HL-60 (cell line): ENCODE measurements at regions not wholly inside any gene's neighbourhood (a gene's known extent, or its start where the extent isn't known, plus 50 kb on each side); places are given as distances from the start of the nearest gene placed in this dataset.

Experiments used
- DNase-seq, 2 experiments: peaks; one replicate each; pipeline ENCODE4 v3.0.0-alpha.2; 2010 to 2020; ENCODE audit warnings: low read depth in 1 of 2, low spot score in 1 of 2
- H3K27ac ChIP-seq: fragments of 250-450 bp; sonication (Bioruptor Pico); replicated peaks from 2 replicates; pipeline ENCODE4 v1.5.1; 2020; ENCODE audit warnings: mild to moderate bottlenecking, moderate library complexity
- H3K27me3 ChIP-seq: fragments of 250-450 bp; sonication (Bioruptor Pico); 2 replicates; pipeline ENCODE4 v1.5.1; 2021; ENCODE audit warnings: mild to moderate bottlenecking, moderate library complexity; ENCODE audit not compliant: insufficient read depth, poor library complexity, severe bottlenecking
- H3K4me3 ChIP-seq: replicated peaks from 2 replicates; pipeline ENCODE4 v1.5.1; 2011; ENCODE audit warnings: mild to moderate bottlenecking, control low read depth, low read length; ENCODE audit not compliant: insufficient read depth
- CTCF ChIP-seq: IDR thresholded peaks from one replicate; pipeline ENCODE4 v1.5.1; 2011; ENCODE audit warnings: low read length, control low read depth, inconsistent platforms; ENCODE audit not compliant: insufficient read depth
- GABPA ChIP-seq: IDR thresholded peaks from 2 replicates; pipeline ENCODE4 v1.6.1; 2012; ENCODE audit warnings: low read depth
- POLR2AphosphoS5 ChIP-seq: IDR thresholded peaks from 2 replicates; pipeline ENCODE4 v1.6.1; 2012; ENCODE audit warnings: low read depth
- REST ChIP-seq: IDR thresholded peaks from 2 replicates; pipeline ENCODE4 v1.6.1; 2012; ENCODE audit warnings: low read depth; ENCODE audit not compliant: insufficient replicate concordance
- SPI1 ChIP-seq: IDR thresholded peaks from 2 replicates; pipeline ENCODE4 v1.6.1; 2012; ENCODE audit warnings: low read depth, mild to moderate bottlenecking, borderline replicate concordance

- DNase-seq = no peak
- Histone ChIP-seq H3K4me3 (no peak overlapping the region), H3K27ac (no peak overlapping the region), H3K27me3 (no peaks in the 10 kb centered on the region)
- TF ChIP-seq REST = no peak
- no peak for TF ChIP-seq CTCF
- TF ChIP-seq GABPA = no peak
- TF ChIP-seq SPI1 = no peak
- no peak for TF ChIP-seq POLR2AphosphoS5
Measured at GRCh38 chr9:1791191-1791590, 224.0 kb upstream of the SMARCA2 start.

GRCh38 chr9:1794547-1795270, 220.4 kb upstream of the SMARCA2 start:
- Histone ChIP-seq H3K27ac (no peak overlapping the region), H3K4me3 (no peak overlapping the region), H3K27me3 (no peaks in the 10 kb centered on the region)
- DNase-seq = no peak
- TF ChIP-seq POLR2AphosphoS5 (no peak), GABPA (no peak), CTCF (no peak), SPI1 (no peak)

- Histone ChIP-seq H3K27me3 (peaks cover 3% of the 10 kb centered on the region), H3K27ac (no peak overlapping the region)
- no peak for DNase-seq
Measured at GRCh38 chr9:1804128-1804865, 210.8 kb upstream of the SMARCA2 start.

GRCh38 chr9:1829719-1830118, 185.4 kb upstream of the SMARCA2 start:
- no peak overlapping the region for H3K4me3 ChIP-seq
- no peak overlapping the region for H3K27ac ChIP-seq
- TF ChIP-seq GABPA (no peak), SPI1 (no peak), CTCF (no peak), REST (no peak), POLR2AphosphoS5 (no peak)
- no peak for DNase-seq
- peaks cover 7% of the 10 kb centered on the region for H3K27me3 ChIP-seq

More at GRCh38 chr9:1804128-1804865, 210.8 kb upstream of the SMARCA2 start:
- no peak overlapping the region for H3K4me3 ChIP-seq
- TF ChIP-seq POLR2AphosphoS5 = no peak
- TF ChIP-seq CTCF = no peak
